WTC11 (cell line): ENCODE measurements at regions not wholly inside any gene's neighbourhood (a gene's known extent, or its start where the extent isn't known, plus 50 kb on each side); places are given as distances from the start of the nearest gene placed in this dataset.

ENCODE experiments used
- ATAC-seq: fragments of 200-7000 bp; cut with Tn5 transposase; 2 replicates; pipeline ENCODE4 v1.10.0; 2021; ENCODE audit warnings: mild to moderate bottlenecking, moderate library complexity
- CTCF ChIA-PET: fragments of 300-600 bp; sonication (Branson Sonifier 250); formaldehyde crosslinking; loops from one replicate; lab custom pipeline; 2021; ENCODE audit warnings: antibody characterized with exemption; lab: Charles Lee
- POLR2A ChIA-PET: fragments of 350-600 bp; sonication (Branson Sonifier 250); formaldehyde crosslinking; loops from one replicate; lab custom pipeline; 2021; ENCODE audit warnings: antibody characterized with exemption; lab: Charles Lee
- DNase-seq: peaks from one replicate; pipeline ENCODE4 v3.0.0; 2021; ENCODE audit warnings: low spot score
- H3K27ac Mint-ChIP-seq: 2 replicates; pipeline ENCODE4 v1.8.0; 2021; ENCODE audit warnings: mixed read lengths
- H3K27me3 Mint-ChIP-seq: 2 replicates; pipeline ENCODE4 v1.8.0; 2021; ENCODE audit warnings: low read depth, mild to moderate bottlenecking, moderate library complexity, mixed read lengths
- H3K36me3 Mint-ChIP-seq: 2 replicates; pipeline ENCODE4 v1.8.0; 2021; ENCODE audit warnings: mixed read lengths
- H3K4me1 Mint-ChIP-seq: 2 replicates; pipeline ENCODE4 v1.8.0; 2022; ENCODE audit warnings: mixed read lengths
- H3K4me3 Mint-ChIP-seq: 2 replicates; pipeline ENCODE4 v1.8.0; 2021; ENCODE audit warnings: mild to moderate bottlenecking, moderate library complexity, mixed read lengths
- H3K9me3 Mint-ChIP-seq: 2 replicates; pipeline ENCODE4 v1.8.0; 2021; ENCODE audit warnings: mixed read lengths
- ATF2 ChIP-seq: sonication (generic); formaldehyde crosslinking; IDR thresholded peaks from 2 replicates; pipeline ENCODE4 v1.8.1; 2022; ENCODE audit warnings: low read depth, missing genetic modification reagents, borderline replicate concordance
- ERG ChIP-seq: fragments of 250-450 bp; sonication (Bioruptor Pico); IDR thresholded peaks from 2 replicates; pipeline ENCODE4 v1.8.0; 2021; ENCODE audit warnings: mild to moderate bottlenecking
- FOXK1 ChIP-seq: sonication (generic); formaldehyde crosslinking; IDR thresholded peaks from 2 replicates; pipeline ENCODE4 v1.8.0; 2022; ENCODE audit warnings: mild to moderate bottlenecking, moderate library complexity, missing genetic modification reagents
- FOXP4 ChIP-seq: sonication (generic); formaldehyde crosslinking; IDR thresholded peaks from 2 replicates; pipeline ENCODE4 v1.8.0; 2022; ENCODE audit warnings: mild to moderate bottlenecking, missing genetic modification reagents
- GABPB1 ChIP-seq: sonication (generic); formaldehyde crosslinking; IDR thresholded peaks from 2 replicates; pipeline ENCODE4 v1.8.1; 2023; ENCODE audit warnings: mild to moderate bottlenecking, missing genetic modification reagents
- HMGXB4 ChIP-seq: sonication (generic); formaldehyde crosslinking; IDR thresholded peaks from 2 replicates; pipeline ENCODE4 v1.8.1; 2023; ENCODE audit warnings: mild to moderate bottlenecking, moderate library complexity, missing genetic modification reagents
- IRF1 ChIP-seq: sonication (generic); formaldehyde crosslinking; IDR thresholded peaks from 2 replicates; pipeline ENCODE4 v1.8.0; 2023; ENCODE audit warnings: missing genetic modification reagents
- IRF2 ChIP-seq: sonication (generic); formaldehyde crosslinking; IDR thresholded peaks from 2 replicates; pipeline ENCODE4 v1.8.0; 2022; ENCODE audit warnings: low read depth, missing genetic modification reagents, borderline replicate concordance
- NFYB ChIP-seq: sonication (generic); formaldehyde crosslinking; conservative IDR thresholded peaks from 2 replicates; pipeline ENCODE4 v1.8.0; 2022; ENCODE audit warnings: low read depth, missing genetic modification reagents
- NR1H2 ChIP-seq: sonication (generic); formaldehyde crosslinking; IDR thresholded peaks from 2 replicates; pipeline ENCODE4 v1.9.0; 2021; ENCODE audit warnings: mild to moderate bottlenecking, moderate library complexity, missing genetic modification reagents
- NR2C2 ChIP-seq: sonication (generic); formaldehyde crosslinking; IDR thresholded peaks from 2 replicates; pipeline ENCODE4 v1.8.0; 2022; ENCODE audit warnings: mild to moderate bottlenecking, missing genetic modification reagents
- PRDM15 ChIP-seq: sonication (generic); formaldehyde crosslinking; IDR thresholded peaks from 2 replicates; pipeline ENCODE4 v1.8.0; 2022; ENCODE audit warnings: missing genetic modification reagents
- RELA ChIP-seq: sonication (generic); formaldehyde crosslinking; IDR thresholded peaks from 2 replicates; pipeline ENCODE4 v1.8.1; 2022; ENCODE audit warnings: missing genetic modification reagents, mild to moderate bottlenecking, borderline replicate concordance
- SMAD3 ChIP-seq: sonication (generic); formaldehyde crosslinking; IDR thresholded peaks from 2 replicates; pipeline ENCODE4 v1.8.0; 2022; ENCODE audit warnings: missing genetic modification reagents, mild to moderate bottlenecking, borderline replicate concordance
- TP53 ChIP-seq: sonication (generic); formaldehyde crosslinking; IDR thresholded peaks from 2 replicates; pipeline ENCODE4 v1.8.1; 2023; ENCODE audit warnings: mild to moderate bottlenecking, missing genetic modification reagents
- ZNF532 ChIP-seq: fragments of 250-450 bp; sonication (Bioruptor Pico); IDR thresholded peaks from 2 replicates; pipeline ENCODE4 v1.9.0; 2021; ENCODE audit warnings: mild to moderate bottlenecking, borderline replicate concordance
- ZNF671 ChIP-seq: fragments of 250-450 bp; sonication (Bioruptor Pico); IDR thresholded peaks from 2 replicates; pipeline ENCODE4 v1.8.0; 2021; ENCODE audit warnings: mild to moderate bottlenecking
- ZSCAN18 ChIP-seq: fragments of 250-450 bp; sonication (Bioruptor Pico); IDR thresholded peaks from 2 replicates; pipeline ENCODE4 v2.1.2; 2022; ENCODE audit warnings: mild to moderate bottlenecking, moderate library complexity

- Mint-ChIP-seq H3K4me3 (no peak overlapping the region), H3K36me3 (no peaks in the 10 kb centered on the region), H3K9me3 (0 out of 2 replicates have a peak, but pooled peaks cover 4% of the 10 kb centered on the region), H3K27me3 (no peaks in the 10 kb centered on the region), H3K27ac (no peak overlapping the region), H3K4me1 (no peaks in the 10 kb centered on the region)
- ChIA-PET POLR2A (no interaction called here), CTCF (no interaction called here)
- ATAC-seq (no peak), DNase-seq (no peak)
- TF ChIP-seq ERG, result no peak
- TF ChIP-seq ATF2 (CRISPR knock-in tag), result no peak
- TF ChIP-seq IRF2 (CRISPR knock-in tag), result no peak
- TF ChIP-seq ZNF671, result no peak
- no peak for TF ChIP-seq NR1H2 (CRISPR knock-in tag)
- no peak for TF ChIP-seq NR2C2
- TF ChIP-seq FOXP4 (CRISPR knock-in tag), result no peak
- TF ChIP-seq GABPB1 (CRISPR knock-in tag), result no peak
- no peak for TF ChIP-seq NFYB
- no peak for TF ChIP-seq SMAD3 (CRISPR knock-in tag)
- TF ChIP-seq IRF1 (CRISPR knock-in tag), result no peak
- TF ChIP-seq ZSCAN18 (CRISPR knock-in tag), result no peak
- TF ChIP-seq HMGXB4 (CRISPR knock-in tag), result no peak
- TF ChIP-seq RELA (CRISPR knock-in tag), result no peak
- TF ChIP-seq ZNF532 (CRISPR knock-in tag), result no peak
- no peak for TF ChIP-seq TP53 (CRISPR knock-in tag)
- TF ChIP-seq FOXK1 (CRISPR knock-in tag), result no peak
- no peak for TF ChIP-seq PRDM15 (CRISPR knock-in tag)
These were observed 818.7 kb upstream of the TENM3 start for GRCh38 chr4:181424362-181425016.
